GM21381 (cell line): ENCODE measurements at regions not wholly inside any gene's neighbourhood (a gene's known extent, or its start where the extent isn't known, plus 50 kb on each side); places are given as distances from the start of the nearest gene placed in this dataset.
"Not testable (repeated sequence)": the region's sequence is repeated elsewhere in the genome, so short reads cannot be mapped to it uniquely, and the experiment has no call there.

ENCODE experiments used
- ATAC-seq: cut with Tn5 transposase; IDR thresholded peaks from one replicate; pipeline ENCODE4 v1.9.1; 2021; ENCODE audit warnings: mild to moderate bottlenecking, moderate library complexity; ENCODE audit not compliant: unreplicated experiment

- no peak for ATAC-seq
Observed at GRCh38 chr21:23131177-23131576, 2133.0 kb downstream of the NCAM2 start.

GRCh38 chr21:23138797-23139196 lies 2140.6 kb downstream of the NCAM2 start:
- ATAC-seq, result no peak

GRCh38 chr21:23152130-23152529 lies 2153.9 kb downstream of the NCAM2 start:
- no peak for ATAC-seq

- not testable (repeated sequence) for ATAC-seq
Observed at GRCh38 chr21:23153842-23154241, 2155.6 kb downstream of the NCAM2 start.

- no peak for ATAC-seq
Observed at GRCh38 chr21:23155281-23155680, 2157.1 kb downstream of the NCAM2 start.

DNA sequence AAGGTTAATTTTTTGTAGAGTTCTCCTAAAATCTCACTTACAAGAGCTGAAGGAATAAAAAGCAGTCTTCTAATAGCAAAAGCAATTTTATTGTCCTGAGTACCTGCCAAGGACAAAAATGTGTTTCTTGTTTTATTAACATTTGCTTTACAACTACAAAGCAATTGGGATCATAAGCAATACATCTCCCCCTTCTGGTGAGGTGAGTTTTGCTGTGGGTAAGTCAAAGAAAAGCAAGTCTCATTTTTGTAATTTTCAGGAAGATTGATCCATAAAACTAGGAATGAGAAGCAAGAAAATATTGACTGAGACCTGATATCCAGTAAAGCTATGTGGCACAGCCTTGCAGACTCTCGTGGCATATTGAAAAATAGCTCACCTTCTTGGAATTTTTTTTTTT lies 2162.7 kb downstream of the NCAM2 start:
- no peak for ATAC-seq

DNA sequence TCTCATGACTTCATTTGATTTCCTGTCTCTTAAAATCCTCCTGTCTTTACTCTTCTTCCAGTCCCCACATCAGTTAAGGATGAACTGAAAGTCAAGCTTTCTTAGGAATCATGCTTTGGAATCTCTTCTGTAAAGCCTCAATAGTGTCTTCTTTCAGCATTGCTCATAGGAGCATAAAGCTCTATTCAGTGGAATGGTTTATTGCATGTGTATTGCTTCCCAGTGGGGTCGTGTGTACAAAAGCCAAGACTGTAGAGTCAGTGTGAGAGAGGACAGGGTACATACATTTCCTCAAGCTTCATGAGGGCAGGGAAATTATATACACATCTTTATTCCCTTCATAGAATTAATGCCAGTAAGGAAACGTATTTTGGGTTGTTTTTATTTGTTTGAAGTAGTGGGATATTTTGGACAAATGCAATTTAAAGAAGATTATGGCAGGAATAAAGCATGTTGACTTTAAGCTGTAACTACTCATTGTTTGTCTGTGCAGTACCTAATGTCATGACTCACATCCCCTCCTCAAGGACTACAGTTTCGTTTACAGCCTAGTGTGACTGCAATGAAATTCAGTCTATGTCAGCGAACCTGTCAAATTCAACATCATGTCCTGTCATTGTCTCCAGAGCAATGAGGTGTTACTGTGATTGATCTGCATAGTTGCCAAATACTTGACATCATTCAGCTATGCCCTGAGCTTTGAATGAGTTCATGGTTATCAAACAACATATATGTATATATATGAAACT lies 2164.2 kb downstream of the NCAM2 start:
- no peak for ATAC-seq
